Activated CD8-positive, alpha-beta memory T cell treated with anti-CD3 and anti-CD28 coated beads for 48 hours (primary cell): ENCODE measurements at regions not wholly inside any gene's neighbourhood (a gene's known extent, or its start where the extent isn't known, plus 50 kb on each side); places are given as distances from the start of the nearest gene placed in this dataset.
"Not testable (repeated sequence)": the region's sequence is repeated elsewhere in the genome, so short reads cannot be mapped to it uniquely, and the experiment has no call there.

ENCODE experiments used
- DNase-seq, 3 experiments: peaks; one replicate each; pipeline ENCODE4 v3.0.0-alpha.2; 2020; ENCODE audit warnings: low read depth in 2 of 3, low spot score in 2 of 3

GRCh38 chr9:126170286-126170823 lies 156.3 kb upstream of the MVB12B start:
- no peak for DNase-seq

DNA sequence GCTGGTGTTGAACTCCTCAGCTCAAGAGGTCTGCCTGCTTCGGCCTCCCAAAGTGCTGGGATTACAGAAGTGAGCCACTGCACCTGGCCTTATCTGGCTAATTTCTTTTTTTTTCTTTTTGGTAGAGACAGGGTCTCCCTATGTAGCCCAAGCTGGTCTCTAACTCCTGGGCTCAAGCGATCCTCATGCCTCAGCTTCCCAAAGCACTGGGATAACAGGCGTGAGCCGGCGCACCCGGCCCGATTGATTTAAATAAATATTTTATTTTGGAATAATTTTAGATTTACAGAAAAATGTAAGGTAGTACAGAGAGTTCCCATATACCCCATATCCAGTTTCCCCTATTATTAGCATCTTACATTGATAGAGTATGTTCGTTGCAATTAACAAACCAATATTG lies 155.0 kb upstream of the MVB12B start:
- DNase-seq: no peak

DNA sequence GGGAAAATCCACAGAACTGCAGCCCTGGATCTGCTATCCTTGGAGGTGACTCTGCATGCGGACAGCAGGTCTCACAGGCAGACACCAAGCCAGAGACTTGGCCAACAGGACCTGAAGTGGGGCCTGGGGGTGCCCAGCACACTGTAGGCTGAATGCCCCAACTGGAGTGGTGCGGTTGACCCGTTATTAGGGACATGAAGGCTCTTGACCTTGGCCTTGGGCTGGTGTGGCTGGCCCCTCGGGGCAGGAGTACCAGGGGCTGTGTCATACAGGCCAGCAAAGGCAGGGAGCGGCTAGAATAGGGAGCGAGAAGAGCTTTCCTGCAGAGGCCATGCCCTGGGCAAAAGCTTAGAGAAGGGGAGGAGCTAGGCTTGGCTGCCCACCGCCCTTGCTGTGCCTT lies 153.2 kb upstream of the MVB12B start:
- DNase-seq: no peak

DNA sequence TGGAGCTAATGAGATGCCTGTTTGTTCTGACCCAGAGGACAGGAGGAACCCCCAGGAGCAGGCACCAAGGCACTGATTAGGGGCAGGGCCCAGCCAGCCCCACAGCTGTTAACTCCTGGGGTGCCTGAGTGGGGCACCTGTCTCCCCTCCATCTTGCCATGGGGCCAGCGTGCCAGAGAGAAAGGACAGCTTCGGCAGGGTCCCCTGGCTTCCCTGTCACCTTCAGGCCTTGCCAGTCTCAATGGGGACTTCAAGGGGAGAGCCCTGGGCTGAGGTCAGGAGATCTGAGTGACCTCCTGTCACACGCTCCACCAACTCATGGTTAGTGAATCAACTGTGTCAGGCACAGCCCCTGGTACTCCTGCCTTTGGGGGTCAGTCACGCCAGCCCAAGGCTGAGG lies 152.7 kb upstream of the MVB12B start:
- DNase-seq: no peak

DNA sequence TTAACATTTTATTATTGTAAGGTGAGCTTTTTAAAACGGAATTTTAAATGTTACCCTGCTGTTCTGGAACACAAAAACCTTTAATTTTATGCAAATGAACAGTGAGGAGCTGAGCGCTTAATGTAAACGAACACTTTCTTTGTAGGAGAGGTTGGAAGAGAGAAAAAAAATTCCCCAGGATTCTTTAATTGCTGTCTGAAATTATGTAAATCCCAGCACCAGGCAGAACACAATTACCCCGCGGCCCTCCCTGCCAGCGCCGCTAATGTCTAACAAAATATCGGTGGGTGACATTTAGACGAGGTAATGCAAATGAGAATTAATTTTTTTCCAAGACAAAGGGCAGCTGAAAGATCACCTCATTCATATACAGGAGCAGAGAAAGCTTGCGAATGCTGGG lies 143.4 kb upstream of the MVB12B start:
- no peak for DNase-seq

DNA sequence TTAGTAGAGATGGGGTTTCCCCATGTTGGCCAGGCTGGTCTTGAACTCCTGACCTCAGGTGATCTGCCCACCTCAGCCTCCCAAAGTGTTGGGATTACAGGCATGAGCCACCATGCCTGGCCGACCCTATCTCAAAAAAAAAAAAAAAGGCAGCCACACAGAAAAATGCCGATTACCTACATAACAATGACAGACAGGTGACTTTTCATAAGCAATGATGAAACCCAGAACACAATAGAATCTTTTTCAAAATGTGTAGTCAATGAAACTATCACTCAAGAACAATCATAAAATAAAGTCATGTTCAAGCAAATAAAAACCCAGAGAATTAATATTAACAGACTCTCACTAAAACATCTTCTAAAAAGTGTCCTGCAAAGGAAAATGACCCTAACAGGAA lies 135.6 kb upstream of the MVB12B start:
- DNase-seq: not testable (repeated sequence)

GRCh38 chr9:126198854-126199253 lies 127.8 kb upstream of the MVB12B start:
- no peak for DNase-seq

DNA sequence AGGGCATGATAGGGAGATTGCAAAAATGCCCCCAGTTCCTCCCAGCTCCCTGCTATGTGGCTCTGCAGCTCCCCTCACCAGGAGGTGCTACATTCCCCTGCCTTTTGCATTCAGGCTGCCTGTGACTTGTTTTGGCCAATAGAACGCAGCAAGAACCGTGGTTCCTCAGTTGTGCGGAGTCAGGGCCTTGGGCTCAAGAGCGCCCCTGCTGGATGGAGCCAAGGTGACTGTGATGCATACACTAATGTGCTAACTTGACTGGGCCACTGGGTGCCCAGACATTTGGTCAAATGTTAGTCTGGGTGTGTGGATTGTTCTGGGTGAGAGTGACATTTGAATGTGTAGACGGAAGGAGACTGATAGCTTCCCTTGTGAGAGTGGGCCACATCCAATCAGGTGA lies 123.3 kb upstream of the MVB12B start:
- no peak for DNase-seq

GRCh38 chr9:126204197-126204596 lies 122.4 kb upstream of the MVB12B start:
- DNase-seq: no peak

DNA sequence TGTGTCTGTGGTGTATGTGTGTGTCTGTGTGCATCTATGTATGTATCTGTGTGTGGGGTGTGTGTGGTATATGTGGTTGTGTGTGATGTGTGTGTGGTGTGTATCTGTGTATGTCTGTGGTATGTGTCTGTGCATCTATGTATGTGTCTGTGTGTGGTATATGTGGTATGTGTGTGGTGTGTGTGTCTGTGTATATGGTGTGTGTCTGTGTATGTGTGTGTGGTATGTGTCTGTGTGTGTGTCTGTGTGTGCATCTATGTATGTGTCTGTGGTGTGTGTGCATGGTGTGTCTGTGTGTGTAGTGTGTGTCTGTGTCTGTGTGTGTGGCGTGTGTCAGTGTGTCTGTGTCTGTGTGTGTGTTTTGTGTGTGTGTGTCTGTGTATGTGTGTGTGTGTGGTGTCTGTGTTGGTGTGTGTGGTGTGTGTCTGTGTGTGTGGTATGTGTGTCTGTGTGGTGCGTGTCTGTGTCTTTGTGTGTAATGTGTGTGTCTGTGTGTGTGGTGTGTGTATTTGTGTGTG lies 121.9 kb upstream of the MVB12B start:
- no peak for DNase-seq

GRCh38 chr9:126205265-126205664 lies 121.4 kb upstream of the MVB12B start:
- DNase-seq: no peak

GRCh38 chr9:126205845-126206498 lies 120.7 kb upstream of the MVB12B start:
- no peak for DNase-seq

- DNase-seq: no peak
Measured at GRCh38 chr9:126207256-126207655, 119.4 kb upstream of the MVB12B start.

- DNase-seq: no peak
Measured at GRCh38 chr9:126208216-126208758, 118.3 kb upstream of the MVB12B start.

DNA sequence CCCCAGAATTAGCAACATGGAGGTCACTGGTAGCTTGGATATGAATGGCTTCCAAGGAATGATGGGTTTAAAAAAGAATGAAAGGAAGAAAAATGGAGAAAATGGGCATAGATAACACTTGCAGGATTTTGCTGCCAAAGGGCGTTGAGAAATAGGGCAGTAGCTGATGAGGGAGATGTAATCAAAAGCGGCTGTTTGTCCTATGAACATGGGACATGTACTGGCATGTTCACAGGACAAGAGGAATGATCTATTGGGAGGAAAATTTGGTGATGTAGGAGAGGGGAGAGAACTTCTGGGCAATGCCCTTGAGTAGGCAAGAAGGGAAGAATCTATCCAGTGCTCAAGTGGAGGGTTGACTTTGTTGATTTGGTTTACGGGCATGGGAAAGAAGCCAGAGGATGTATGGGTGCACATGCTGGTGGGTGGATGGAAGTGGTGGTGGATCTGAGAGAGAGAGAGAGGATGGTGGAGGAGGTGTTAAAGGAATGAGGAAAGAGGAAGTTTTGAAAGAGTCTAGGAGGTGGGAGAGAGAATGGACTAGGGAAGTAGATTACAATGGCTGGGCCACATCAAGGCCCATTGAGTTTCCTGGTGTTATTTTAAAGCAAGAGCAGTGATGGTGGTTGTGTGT lies 115.1 kb upstream of the MVB12B start:
- DNase-seq: no peak

GRCh38 chr9:126215486-126215885 lies 111.1 kb upstream of the MVB12B start:
- no peak for DNase-seq

DNA sequence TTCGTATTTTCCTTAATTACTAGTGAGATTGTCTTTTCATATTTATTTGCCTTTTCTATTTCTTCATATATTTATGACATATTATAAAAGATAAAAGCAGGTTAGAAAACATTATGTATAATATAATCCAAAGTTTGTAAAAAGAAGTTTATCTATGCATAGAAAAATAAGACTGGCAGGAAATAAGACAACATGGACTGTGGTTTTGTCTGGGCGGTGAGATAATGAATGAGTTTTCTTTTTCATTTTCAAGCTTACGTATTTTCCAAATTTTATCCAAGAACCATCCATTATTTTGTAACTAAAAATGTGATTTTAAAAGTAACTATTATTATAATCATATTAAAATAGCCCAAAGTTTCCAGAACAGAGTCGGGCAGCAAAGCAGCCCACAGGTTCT lies 109.8 kb upstream of the MVB12B start:
- DNase-seq: no peak

DNA sequence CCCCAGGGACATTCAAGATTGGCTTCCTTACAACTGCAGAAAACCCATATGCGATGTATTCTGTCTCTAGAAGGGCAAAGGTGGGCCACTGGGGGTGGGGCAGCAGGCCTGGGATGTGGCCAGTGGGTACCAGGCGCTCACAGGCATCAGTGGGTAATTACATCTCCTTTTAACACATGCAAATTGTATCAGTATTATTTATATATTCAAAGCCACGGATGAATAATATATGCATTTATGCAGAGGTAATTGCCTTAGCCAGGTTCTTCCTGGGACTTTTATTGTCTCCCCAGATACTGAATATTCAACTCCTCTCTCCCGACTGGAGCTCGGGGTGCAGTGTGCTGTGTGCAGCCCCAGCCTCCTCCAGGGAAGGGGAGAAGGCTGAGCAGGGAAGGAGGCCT lies 109.4 kb upstream of the MVB12B start:
- no peak for DNase-seq

GRCh38 chr9:126217797-126218196 lies 108.8 kb upstream of the MVB12B start:
- DNase-seq: no peak

- no peak for DNase-seq
Measured at GRCh38 chr9:126218359-126219125, 108.1 kb upstream of the MVB12B start.

DNA sequence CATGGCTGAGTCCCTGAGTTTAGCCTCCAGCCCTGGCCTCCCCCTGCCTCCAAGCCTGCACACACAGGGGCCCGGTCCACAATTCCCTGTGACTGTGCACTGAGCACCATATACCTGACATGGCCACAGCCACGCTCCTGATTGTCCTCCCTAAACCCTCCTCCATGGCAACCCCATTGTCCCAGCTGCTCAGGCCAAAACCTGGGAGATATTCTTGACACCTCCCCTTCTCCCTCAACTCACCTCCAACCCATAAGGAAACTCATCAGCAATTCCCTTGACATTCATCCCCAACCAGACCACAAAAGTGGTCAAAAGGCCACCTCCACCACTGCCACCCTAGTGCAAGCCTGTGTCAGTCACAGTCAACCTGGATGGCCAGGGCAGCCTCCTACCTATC lies 107.5 kb upstream of the MVB12B start:
- DNase-seq: no peak

- no peak for DNase-seq
Measured at GRCh38 chr9:126219648-126220063, 107.0 kb upstream of the MVB12B start.
